GM18511 (cell line): ENCODE measurements at regions not wholly inside any gene's neighbourhood (a gene's known extent, or its start where the extent isn't known, plus 50 kb on each side); places are given as distances from the start of the nearest gene placed in this dataset.
"Not testable (repeated sequence)": the region's sequence is repeated elsewhere in the genome, so short reads cannot be mapped to it uniquely, and the experiment has no call there.

Experiments
- ATAC-seq: cut with Tn5 transposase; IDR thresholded peaks from one replicate; pipeline ENCODE4 v1.9.1; 2021; ENCODE audit warnings: mild to moderate bottlenecking, moderate library complexity; ENCODE audit not compliant: unreplicated experiment

- no peak for ATAC-seq
Measured at GRCh38 chr2:64250751-64251423, 106.7 kb upstream of the PELI1 start.

- no peak for ATAC-seq
Measured at GRCh38 chr2:64251497-64252250, 107.5 kb upstream of the PELI1 start.

- not testable (repeated sequence) for ATAC-seq
Measured at GRCh38 chr2:64252251-64252978, 108.2 kb upstream of the PELI1 start.

GRCh38 chr2:64253421-64253820, 109.2 kb upstream of the PELI1 start:
- not testable (repeated sequence) for ATAC-seq

GRCh38 chr2:64258566-64258965, 114.3 kb upstream of the PELI1 start:
- no peak for ATAC-seq

GRCh38 chr2:64259312-64259711, 115.1 kb upstream of the PELI1 start:
- no peak for ATAC-seq

- no peak for ATAC-seq
Measured at GRCh38 chr2:64260093-64260803, 116.0 kb upstream of the PELI1 start.

- peak; percentile 96 for ATAC-seq
Measured at GRCh38 chr2:64260817-64261216, 116.6 kb upstream of the PELI1 start.

GRCh38 chr2:64262071-64262470, 117.9 kb upstream of the PELI1 start:
- ATAC-seq, result no peak

GRCh38 chr2:64262816-64263215, 118.6 kb upstream of the PELI1 start:
- no peak for ATAC-seq

GRCh38 chr2:64263315-64263714, 119.1 kb upstream of the PELI1 start:
- no peak for ATAC-seq

- no peak for ATAC-seq
Measured at GRCh38 chr2:64267699-64268098, 123.5 kb upstream of the PELI1 start.

- no peak for ATAC-seq
Measured at GRCh38 chr2:64268330-64269048, 124.3 kb upstream of the PELI1 start.

- no peak for ATAC-seq
Measured at GRCh38 chr2:64273524-64274398, 129.5 kb upstream of the PELI1 start.

GRCh38 chr2:64274399-64275173, 130.4 kb upstream of the PELI1 start:
- no peak for ATAC-seq

- ATAC-seq, result no peak
Measured at GRCh38 chr2:64275174-64275466, 130.9 kb upstream of the PELI1 start.

GRCh38 chr2:64276417-64277095, 132.3 kb upstream of the PELI1 start:
- ATAC-seq, result no peak

GRCh38 chr2:64277101-64277849, 133.1 kb upstream of the PELI1 start:
- no peak for ATAC-seq
